NCI-H460 (cell line): ENCODE measurements at regions not wholly inside any gene's neighbourhood (a gene's known extent, or its start where the extent isn't known, plus 50 kb on each side); places are given as distances from the start of the nearest gene placed in this dataset.

Experiments used
- small RNA-seq, 2 experiments: library from RNA; depleted of rRNA; stranded (forward); fragments of <200 nt; gene quantifications; one replicate each; pipeline ENCODE3, GENCODE V24; 2014

Small RNAs in the stretch of these regions (small RNA-seq; reads per million reads assigned to genes)
- 0 reads per million in 2 experiments for gene AL356157.2
